ENCODE measurements at regions not wholly inside any gene's neighbourhood (a gene's known extent, or its start where the extent isn't known, plus 50 kb on each side); places are given as distances from the start of the nearest gene placed in this dataset.
"Not testable (repeated sequence)": the region's sequence is repeated elsewhere in the genome, so short reads cannot be mapped to it uniquely, and the experiment has no call there.

- H3K36me3 Mint-ChIP-seq, result no peaks in the 10 kb centered on the region
- no peak for DNase-seq
- no peaks in the 10 kb centered on the region for H3K4me1 Mint-ChIP-seq
- H3K27ac Mint-ChIP-seq, result no peak overlapping the region
- peaks cover 4 to 10% of the 10 kb centered on the region in 2 donors for H3K9me3 Mint-ChIP-seq
- H3K27me3 Mint-ChIP-seq, result no peaks in the 10 kb centered on the region
- ATAC-seq (replicated peaks), result no peak
- H3K4me3 Mint-ChIP-seq, result no peak overlapping the region
Observed at GRCh38 chr15:36156879-36157427, 422.5 kb upstream of the CDIN1 start.

- DNase-seq (no peak), ATAC-seq (replicated peaks) (no peak)
- H3K27me3 Mint-ChIP-seq, result no peaks in the 10 kb centered on the region
- H3K4me1 Mint-ChIP-seq, result no peaks in the 10 kb centered on the region
- H3K36me3 Mint-ChIP-seq, result no peaks in the 10 kb centered on the region
- no peak overlapping the region for H3K27ac Mint-ChIP-seq
- no peak overlapping the region for H3K4me3 Mint-ChIP-seq
- H3K9me3 Mint-ChIP-seq, result peaks cover 9 to 12% of the 10 kb centered on the region in 2 donors
Observed at GRCh38 chr15:36160351-36160750, 419.1 kb upstream of the CDIN1 start.

DNA sequence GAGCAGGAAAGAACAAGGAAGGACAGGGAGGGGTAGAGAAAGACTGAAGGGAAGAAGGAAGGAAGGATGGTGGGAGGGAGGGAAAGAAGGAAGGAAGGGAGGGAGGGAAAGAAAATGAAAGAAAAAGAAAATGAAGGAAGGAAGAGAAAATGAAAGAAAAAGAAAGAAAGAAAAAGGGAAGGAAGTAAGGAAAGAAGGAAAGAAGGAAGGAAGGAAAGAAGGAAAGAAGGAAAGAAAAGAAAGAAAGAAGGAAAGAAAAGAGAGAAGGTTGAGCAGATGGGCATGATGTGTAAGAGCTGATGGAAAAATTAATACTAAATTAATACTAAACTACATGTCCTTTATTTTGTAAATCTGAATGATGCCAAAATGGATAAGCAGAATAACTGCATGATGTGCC lies 418.3 kb upstream of the CDIN1 start:
- Mint-ChIP-seq H3K27ac (no peak overlapping the region), H3K27me3 (no peaks in the 10 kb centered on the region), H3K4me1 (no peaks in the 10 kb centered on the region), H3K36me3 (no peaks in the 10 kb centered on the region), H3K9me3 (peaks cover 12% of the 10 kb centered on the region in 2 donors), H3K4me3 (no peak overlapping the region)
- DNase-seq (no peak), ATAC-seq (replicated peaks) (no peak)

DNA sequence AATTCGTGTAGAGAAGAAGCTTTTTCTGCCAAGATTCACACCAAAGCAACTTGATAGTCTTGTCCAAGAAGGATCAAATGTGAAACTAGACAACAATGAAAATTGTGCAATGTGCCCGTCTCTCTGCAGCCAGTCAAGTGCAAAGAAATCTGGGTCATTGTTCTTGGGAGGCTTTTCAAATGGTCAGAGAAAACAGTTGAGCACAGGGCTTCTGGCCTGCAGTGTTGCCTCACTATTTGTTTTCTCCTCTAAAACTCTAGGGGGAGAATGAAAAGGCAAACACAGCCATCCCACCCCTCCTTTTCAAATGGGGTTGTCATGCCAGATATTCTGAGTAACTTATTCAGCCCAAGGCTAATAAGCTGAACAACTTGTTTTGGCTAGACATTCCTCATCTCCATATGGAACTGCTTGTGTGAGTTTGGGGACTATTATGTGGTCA lies 417.6 kb upstream of the CDIN1 start:
- Mint-ChIP-seq H3K9me3 (peaks cover 12% of the 10 kb centered on the region in 2 donors), H3K36me3 (no peaks in the 10 kb centered on the region), H3K4me3 (no peak overlapping the region), H3K27me3 (no peaks in the 10 kb centered on the region), H3K27ac (no peak overlapping the region), H3K4me1 (no peaks in the 10 kb centered on the region)
- ATAC-seq (replicated peaks), result no peak
- no peak for DNase-seq

DNA sequence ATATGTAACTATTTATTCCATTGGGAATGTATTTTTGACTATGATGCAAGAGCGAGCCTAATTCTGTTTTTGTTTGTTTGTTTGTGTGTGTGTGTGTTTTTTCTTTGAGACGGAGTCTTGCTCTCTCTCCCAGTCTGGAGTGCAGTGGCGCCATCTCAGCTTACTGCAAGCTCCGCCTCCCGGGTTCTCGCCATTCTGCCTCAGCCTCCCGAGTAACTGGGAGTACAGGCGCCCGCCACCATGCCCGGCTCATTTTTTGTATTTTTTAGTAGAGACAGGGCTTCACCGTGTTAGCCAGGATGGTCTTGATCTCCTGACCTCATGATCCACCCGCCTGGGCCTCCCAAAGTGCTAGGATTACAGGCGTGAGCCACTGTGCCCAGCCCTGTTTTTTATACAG lies 415.4 kb upstream of the CDIN1 start:
- not testable (repeated sequence) for H3K4me3 Mint-ChIP-seq; H3K27me3 Mint-ChIP-seq; H3K4me1 Mint-ChIP-seq; H3K27ac Mint-ChIP-seq; H3K36me3 Mint-ChIP-seq; DNase-seq; ATAC-seq (replicated peaks)
- H3K9me3 Mint-ChIP-seq, result peaks cover 6 to 12% of the 10 kb centered on the region in 2 donors

DNA sequence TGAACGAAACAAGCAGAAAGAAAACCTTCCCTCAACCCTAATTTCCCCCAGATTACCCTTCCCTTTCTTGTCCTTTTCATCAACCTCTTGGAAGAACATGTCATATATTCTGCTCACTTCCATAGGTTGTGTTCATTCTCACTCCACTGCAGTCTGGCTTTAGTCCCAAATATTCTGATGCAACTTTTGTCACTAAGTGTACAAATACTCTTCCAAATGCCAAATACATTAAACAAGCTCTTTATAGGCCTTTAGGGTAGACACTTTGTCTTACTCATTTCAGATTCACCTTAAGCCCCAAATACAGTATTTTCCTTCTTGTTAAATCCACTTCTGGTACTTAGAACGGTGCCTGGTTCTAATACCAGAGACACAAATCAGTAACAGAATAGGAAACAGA lies 406.5 kb upstream of the CDIN1 start:
- H3K27me3 Mint-ChIP-seq, result no peaks in the 10 kb centered on the region
- no peak overlapping the region for H3K27ac Mint-ChIP-seq
- no peak overlapping the region for H3K4me3 Mint-ChIP-seq
- DNase-seq (no peak), ATAC-seq (replicated peaks) (no peak)
- H3K9me3 Mint-ChIP-seq, result no peaks in the 10 kb centered on the region
- H3K36me3 Mint-ChIP-seq, result no peaks in the 10 kb centered on the region
- no peaks in the 10 kb centered on the region for H3K4me1 Mint-ChIP-seq

DNA sequence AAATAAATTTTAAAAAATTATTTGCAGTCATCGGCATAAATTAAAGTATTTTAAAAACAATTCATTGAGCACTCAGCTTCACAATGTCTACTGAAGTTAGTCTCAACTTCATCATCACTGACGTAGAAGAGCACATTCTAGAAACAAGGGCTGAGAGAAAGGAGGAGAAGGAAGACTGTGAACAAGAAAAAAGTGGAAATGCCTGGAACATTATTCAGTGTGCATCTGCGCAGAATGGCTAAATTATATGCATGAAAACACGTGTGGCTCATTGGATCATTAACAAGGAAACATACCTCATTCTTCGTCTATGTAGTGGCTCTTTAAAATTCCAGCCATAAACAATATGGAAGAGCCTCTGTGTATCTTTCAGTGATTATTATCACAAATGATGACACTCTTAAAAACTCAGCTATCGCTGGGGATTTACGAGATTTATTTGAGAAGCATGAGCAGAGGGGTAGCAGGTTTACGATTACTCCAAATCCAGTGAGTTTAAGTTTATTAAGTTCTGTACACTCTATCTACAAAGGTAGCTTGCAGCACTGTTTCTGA lies 404.2 kb upstream of the CDIN1 start:
- Mint-ChIP-seq H3K4me1 (no peaks in the 10 kb centered on the region), H3K27me3 (no peaks in the 10 kb centered on the region), H3K9me3 (peaks cover 0 to 3% of the 10 kb centered on the region in 2 donors), H3K27ac (no peak overlapping the region), H3K4me3 (no peak overlapping the region), H3K36me3 (no peaks in the 10 kb centered on the region)
- DNase-seq (no peak), ATAC-seq (replicated peaks) (no peak)

- Mint-ChIP-seq H3K27ac (no peak overlapping the region), H3K9me3 (peaks cover 0 to 3% of the 10 kb centered on the region in 2 donors), H3K4me1 (no peaks in the 10 kb centered on the region), H3K4me3 (no peak overlapping the region), H3K36me3 (no peaks in the 10 kb centered on the region), H3K27me3 (no peaks in the 10 kb centered on the region)
- ATAC-seq (replicated peaks), result no peak
- DNase-seq, result no peak
Observed at GRCh38 chr15:36175741-36176291, 403.6 kb upstream of the CDIN1 start.

- no peaks in the 10 kb centered on the region for H3K27me3 Mint-ChIP-seq
- peaks cover 0 to 3% of the 10 kb centered on the region in 2 donors for H3K9me3 Mint-ChIP-seq
- no peaks in the 10 kb centered on the region for H3K36me3 Mint-ChIP-seq
- DNase-seq, result no peak
- no peak for ATAC-seq (replicated peaks)
- no peak overlapping the region for H3K4me3 Mint-ChIP-seq
- H3K4me1 Mint-ChIP-seq, result no peaks in the 10 kb centered on the region
- no peak overlapping the region for H3K27ac Mint-ChIP-seq
Observed at GRCh38 chr15:36177590-36178302, 401.7 kb upstream of the CDIN1 start.

GRCh38 chr15:36178303-36178633 lies 401.2 kb upstream of the CDIN1 start:
- no peaks in the 10 kb centered on the region for H3K27me3 Mint-ChIP-seq
- no peak for DNase-seq
- no peak for ATAC-seq (replicated peaks)

GRCh38 chr15:36183201-36183600 lies 396.2 kb upstream of the CDIN1 start:
- Mint-ChIP-seq H3K4me3 (no peak overlapping the region), H3K27me3 (no peaks in the 10 kb centered on the region)
- ATAC-seq (replicated peaks), result no peak

More at GRCh38 chr15:36178303-36178633, 401.2 kb upstream of the CDIN1 start:
- Mint-ChIP-seq H3K4me3 (no peak overlapping the region), H3K9me3 (peaks cover 0 to 3% of the 10 kb centered on the region in 2 donors), H3K27ac (no peak overlapping the region), H3K4me1 (no peaks in the 10 kb centered on the region), H3K36me3 (no peaks in the 10 kb centered on the region)

DNA sequence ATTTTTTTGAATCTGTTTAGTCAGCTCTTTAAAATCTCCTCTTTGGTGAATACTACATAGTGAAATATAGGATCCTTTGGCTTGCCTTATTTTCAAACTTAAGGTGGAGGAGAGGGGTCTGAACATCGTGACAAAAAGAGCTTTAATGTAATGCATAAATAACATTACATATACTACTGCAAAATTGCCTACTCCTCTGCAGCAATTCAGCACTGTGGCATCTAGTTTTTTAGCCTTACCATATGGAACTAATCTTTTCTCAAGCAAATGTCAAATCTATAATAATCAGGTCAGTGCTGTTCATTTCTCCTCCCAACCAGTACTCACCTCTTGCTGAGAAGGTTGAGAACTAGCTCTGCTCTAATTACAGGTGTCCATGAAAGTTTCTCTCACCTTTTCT lies 394.0 kb upstream of the CDIN1 start:
- ATAC-seq (replicated peaks), result no peak
- no peaks in the 10 kb centered on the region for H3K4me1 Mint-ChIP-seq
- H3K36me3 Mint-ChIP-seq, result no peaks in the 10 kb centered on the region
- no peaks in the 10 kb centered on the region for H3K27me3 Mint-ChIP-seq
- DNase-seq, result no peak
- no peak overlapping the region for H3K4me3 Mint-ChIP-seq
- H3K9me3 Mint-ChIP-seq, result peaks cover 1 to 3% of the 10 kb centered on the region in 2 donors
- no peak overlapping the region for H3K27ac Mint-ChIP-seq

More at GRCh38 chr15:36183201-36183600, 396.2 kb upstream of the CDIN1 start:
- H3K27ac Mint-ChIP-seq, result no peak overlapping the region
- no peak for DNase-seq
- peaks cover 3 to 4% of the 10 kb centered on the region in 2 donors for H3K9me3 Mint-ChIP-seq
- H3K4me1 Mint-ChIP-seq, result no peaks in the 10 kb centered on the region
- H3K36me3 Mint-ChIP-seq, result no peaks in the 10 kb centered on the region

GRCh38 chr15:36185845-36186244 lies 393.6 kb upstream of the CDIN1 start:
- ATAC-seq (replicated peaks) (no peak), DNase-seq (no peak)
- no peaks in the 10 kb centered on the region for H3K27me3 Mint-ChIP-seq
- H3K4me1 Mint-ChIP-seq, result no peaks in the 10 kb centered on the region
- H3K36me3 Mint-ChIP-seq, result no peaks in the 10 kb centered on the region
- peaks cover 3% of the 10 kb centered on the region in 2 donors for H3K9me3 Mint-ChIP-seq
- H3K27ac Mint-ChIP-seq, result no peak overlapping the region
- H3K4me3 Mint-ChIP-seq, result no peak overlapping the region

DNA sequence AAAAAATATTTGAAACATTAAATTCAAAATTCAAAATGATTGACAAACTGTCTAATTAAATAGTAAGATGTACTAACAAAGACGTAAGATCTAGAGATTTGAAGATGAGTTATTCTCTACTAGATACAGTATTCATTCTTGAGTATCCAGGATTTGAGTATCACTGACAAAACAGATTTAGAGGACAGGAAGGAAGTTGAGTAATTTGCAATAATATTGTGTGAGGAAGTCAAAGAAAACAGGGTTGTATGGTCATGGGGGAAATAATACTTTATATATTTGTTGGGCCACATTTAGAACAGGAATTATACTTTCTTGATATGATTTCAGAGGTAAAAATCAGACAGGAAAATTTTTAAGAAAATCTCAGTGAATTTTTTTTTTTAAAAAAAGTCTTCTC lies 393.1 kb upstream of the CDIN1 start:
- DNase-seq (no peak), ATAC-seq (replicated peaks) (no peak)
- Mint-ChIP-seq H3K36me3 (no peaks in the 10 kb centered on the region), H3K27ac (no peak overlapping the region), H3K4me1 (no peaks in the 10 kb centered on the region), H3K4me3 (no peak overlapping the region), H3K9me3 (peaks cover 4 to 5% of the 10 kb centered on the region in 2 donors), H3K27me3 (no peaks in the 10 kb centered on the region)

- H3K27me3 Mint-ChIP-seq, result no peaks in the 10 kb centered on the region
- no peak for DNase-seq
- H3K36me3 Mint-ChIP-seq, result no peaks in the 10 kb centered on the region
- H3K4me1 Mint-ChIP-seq, result no peaks in the 10 kb centered on the region
- no peak overlapping the region for H3K4me3 Mint-ChIP-seq
- no peak overlapping the region for H3K27ac Mint-ChIP-seq
- ATAC-seq (replicated peaks), result no peak
- peaks cover 4 to 5% of the 10 kb centered on the region in 2 donors for H3K9me3 Mint-ChIP-seq
Observed at GRCh38 chr15:36191459-36191858, 388.0 kb upstream of the CDIN1 start.
